Daoy (cell line): ENCODE measurements at regions not wholly inside any gene's neighbourhood (a gene's known extent, or its start where the extent isn't known, plus 50 kb on each side); places are given as distances from the start of the nearest gene placed in this dataset.
"Not testable (repeated sequence)": the region's sequence is repeated elsewhere in the genome, so short reads cannot be mapped to it uniquely, and the experiment has no call there.

Experiments
- DNase-seq: peaks from one replicate; pipeline ENCODE4 v3.0.0-alpha.2; 2015; ENCODE audit warnings: low read depth

DNA sequence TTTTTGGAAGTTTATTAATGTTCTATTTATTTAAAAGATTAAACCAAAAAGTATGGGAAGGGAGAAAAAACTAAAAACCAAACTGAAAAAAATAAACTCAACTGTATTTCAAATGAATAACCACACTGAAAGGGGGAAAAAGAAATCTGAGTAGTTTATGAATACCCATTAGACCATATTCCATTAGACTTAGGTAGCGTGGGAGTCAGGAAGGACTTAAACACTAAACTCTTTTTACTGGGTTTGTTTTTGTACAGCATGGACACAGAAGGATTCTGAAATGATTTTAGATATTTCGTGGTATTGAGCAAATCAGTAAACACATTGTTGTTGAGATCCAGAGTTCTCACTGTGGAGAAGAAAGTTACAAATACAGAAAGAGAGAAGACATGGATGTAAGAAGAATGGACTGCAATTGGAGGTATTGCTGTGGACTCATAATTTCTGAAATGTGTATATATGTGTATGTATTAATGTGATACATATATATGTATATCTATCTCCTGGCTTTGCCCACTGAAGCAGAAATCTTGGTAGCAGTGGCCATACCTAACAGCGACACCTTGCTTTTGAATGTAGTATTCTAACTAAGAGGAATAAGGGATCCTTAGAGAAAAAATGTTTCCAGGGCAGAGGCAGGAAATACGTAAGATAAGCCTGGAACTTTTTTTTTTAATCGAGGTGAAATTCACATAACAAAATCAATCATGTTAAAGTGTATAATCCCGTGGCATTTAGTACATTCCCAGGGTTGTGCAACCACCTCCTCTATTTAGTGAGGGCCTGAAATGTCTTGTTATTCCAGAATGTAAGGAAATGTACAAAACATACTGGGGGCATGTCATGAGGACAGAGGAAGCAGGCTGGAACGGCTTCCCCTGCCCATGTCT lies 228.8 kb downstream of the SMARCA2 start:
- no peak for DNase-seq

DNA sequence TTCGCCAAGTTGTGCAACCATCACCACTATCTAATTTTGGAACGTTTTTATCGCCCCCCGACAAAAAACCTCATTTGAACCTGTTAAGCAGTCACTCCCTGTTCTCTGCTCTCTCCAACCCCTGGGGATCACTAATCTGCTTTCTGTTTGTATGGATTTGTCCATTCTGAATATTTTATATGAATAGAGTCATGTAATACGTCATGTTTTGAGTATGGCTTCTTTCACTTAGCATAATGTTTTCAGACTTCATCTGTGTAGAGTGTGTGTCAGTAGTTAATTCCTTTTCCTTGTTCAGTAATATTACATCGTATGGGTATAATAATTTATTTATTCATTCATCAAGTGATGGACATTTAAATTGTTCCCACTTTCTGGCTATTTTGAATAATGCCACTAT lies 232.2 kb downstream of the SMARCA2 start:
- no peak for DNase-seq

DNA sequence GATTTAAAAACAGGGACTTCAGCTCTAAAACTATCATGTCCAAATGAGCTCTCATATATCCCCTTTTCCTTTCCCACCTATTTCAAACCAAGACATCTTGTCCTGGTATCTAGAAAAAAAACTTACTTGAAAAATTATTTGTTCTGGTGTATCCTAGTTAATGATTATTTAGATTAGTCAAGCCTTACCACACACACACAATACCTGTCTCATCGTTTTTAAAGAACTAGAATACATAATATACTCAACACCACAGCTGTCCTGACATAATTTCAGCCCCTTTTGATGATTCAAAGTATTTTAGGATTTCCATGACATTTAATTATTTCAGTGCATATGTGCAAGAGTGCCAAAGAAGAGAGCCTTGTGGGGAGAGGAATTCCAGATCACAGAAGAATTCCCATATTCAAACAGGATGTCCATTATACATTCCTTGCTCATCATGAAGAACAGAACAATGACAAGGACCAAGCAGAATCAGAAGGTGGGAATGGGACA lies 233.7 kb downstream of the SMARCA2 start:
- no peak for DNase-seq

DNA sequence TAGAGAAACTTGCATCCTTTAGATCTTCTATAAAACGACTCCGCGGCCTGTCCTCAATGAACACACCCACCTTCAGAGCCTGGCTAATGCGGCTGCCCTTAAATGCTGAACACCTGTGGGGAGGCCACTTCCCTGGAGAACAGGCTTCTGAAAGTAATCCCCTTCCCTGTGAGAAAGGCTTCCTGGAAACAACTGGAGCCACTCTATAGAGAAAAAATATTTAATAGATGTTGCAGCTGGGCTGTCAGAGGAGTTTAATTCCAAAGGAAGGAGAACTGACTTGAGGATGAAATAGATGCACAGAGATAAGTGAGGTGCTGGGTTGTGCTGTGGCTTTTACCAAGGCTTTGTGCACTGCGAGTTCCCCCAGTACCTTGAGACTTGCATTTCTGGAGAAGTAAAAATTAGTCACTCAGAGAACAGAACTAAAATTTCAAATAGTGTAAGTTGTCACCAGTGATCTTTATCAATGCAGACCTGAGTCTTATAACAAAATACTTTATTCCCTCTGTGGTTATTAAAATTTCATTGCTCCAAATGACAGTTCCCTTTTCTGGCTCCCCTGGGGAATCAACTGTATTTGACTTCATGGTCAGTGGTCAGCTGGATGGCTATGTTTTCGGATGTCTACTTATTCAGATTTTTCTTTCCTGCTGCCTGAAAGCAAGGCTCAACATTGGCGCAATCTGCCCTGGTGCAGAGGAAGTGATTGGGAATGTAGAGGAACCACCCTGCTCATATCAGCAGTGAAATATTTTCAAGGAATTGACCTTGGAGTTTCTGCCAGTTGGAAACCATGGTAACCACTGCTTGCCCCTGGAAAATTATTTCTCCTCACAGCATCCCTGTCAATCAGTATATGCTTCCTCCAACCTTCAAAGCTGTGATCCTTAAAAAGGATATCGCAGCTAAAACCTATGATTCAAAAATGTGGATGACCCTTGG lies 238.8 kb downstream of the SMARCA2 start:
- no peak for DNase-seq

DNA sequence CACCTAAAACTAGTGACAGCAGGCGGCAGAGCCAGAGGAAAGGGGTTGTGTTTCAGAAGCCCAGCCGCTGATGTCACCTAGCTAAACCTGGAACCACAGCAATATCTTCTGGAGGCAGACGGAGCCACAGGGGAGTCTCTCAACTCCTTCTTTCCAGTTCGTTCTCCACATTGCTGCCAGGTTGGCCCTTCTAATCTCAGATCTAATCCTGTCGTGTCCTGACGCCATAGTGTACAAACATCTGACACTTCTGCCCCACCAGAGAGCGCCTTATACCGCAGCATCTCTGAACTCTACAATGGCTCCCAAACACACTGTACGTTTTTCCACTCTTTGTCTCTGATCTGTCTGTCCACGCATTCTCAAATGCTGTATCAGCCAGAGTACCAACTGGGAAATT lies 240.0 kb downstream of the SMARCA2 start:
- DNase-seq = peak; percentile 34

DNA sequence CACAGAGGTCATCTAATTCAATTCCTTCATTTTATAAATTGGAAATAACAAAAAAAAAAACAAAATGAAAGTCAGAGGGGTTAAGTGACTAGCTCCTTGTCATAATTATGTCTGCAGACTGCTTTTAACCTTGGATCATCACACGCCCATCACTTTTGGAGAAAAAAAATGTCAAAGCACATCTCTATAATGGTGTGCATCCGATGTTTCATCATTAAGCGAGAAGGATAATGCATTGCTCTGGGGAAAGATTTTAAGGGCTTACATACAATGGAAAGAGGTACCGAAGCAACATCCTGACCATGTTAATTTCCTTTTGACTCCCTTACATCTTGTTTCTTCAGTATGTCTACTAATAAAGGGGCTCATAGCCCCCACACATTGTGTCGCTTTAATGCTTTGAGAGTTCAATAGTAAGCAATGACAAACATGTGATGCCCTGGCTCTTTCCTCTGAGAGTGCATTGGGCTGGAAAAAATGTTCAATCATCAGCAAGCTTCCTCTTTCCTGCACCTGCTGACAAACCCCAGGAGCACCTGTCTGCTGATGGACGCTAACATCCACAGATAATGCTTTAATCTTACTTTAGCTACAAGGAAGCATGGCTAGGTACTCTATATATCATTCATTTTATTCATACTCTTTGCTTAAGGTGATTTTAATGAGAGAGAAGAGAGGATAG lies 242.2 kb downstream of the SMARCA2 start:
- no peak for DNase-seq

DNA sequence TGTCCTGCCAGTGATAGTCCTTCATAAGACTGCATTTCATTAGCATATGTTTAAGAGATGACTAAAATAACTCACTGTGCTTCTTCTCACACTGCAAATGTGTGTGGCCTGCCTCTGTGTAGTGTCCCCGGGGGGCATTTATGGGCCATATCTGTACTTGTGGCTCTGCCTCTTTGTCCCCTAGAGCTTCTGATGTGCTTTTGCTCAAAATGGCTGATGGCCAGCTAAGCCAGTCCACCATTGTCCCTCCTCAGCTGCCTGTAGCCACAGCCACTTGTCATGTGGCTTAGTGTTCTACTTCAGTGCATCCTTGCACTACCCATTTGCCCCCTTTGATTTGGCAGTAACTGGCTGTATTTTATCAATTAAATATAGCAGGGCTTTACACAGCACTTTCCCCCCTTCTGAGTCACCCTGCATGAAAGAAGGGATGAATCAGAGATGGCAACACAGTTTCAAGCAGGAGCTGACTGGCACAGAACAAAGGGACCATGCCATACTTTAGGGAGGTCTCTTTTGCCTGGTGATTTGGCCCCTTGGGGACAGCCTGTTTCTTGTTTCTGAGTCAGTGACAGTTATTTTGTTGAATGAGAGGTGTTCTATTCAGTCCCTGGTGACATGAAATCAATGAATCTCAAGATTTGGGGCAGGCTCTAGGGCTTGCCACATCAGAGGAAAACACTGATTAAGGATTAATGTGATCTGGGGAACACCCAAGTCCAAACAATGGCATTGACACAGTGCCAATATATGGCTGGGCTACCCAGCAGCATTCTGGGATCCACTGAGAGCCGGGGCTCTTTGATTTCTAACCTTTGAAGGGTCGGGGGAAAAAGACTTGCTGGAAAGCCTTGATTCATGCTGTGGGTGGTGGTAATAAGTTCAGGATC lies 245.5 kb downstream of the SMARCA2 start:
- DNase-seq = peak; percentile 88

DNA sequence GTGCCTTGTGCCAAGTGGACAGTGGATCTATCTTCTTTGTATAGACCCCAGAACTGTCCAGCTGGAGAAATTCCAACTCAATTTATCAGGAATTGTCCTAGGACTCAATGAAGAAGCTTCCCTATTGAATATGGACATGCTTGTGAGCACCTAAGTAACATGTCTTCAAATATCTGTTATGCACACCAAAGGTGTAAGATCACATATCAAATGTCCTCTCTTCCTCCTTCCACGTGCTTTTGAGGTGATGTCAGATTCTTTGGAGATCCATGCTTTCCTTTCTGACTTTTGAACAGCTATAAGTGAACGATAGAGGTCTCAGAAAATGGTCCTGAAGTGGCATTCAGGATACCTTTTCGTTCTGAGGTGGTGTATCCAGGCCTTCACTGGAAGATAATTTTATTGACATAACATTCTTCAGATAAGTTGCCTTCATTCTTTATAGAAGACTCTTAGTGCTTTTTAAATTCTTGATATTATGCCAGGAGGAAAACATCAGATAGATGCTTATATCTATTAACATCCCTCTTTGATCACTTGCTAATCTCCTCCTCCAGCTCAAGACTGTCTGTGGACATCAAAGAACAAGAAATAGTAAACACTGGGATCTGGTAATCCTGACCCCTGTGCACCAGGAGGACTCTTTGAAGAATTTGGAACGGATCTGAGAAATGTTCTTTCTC lies 246.4 kb downstream of the SMARCA2 start:
- no peak for DNase-seq

DNA sequence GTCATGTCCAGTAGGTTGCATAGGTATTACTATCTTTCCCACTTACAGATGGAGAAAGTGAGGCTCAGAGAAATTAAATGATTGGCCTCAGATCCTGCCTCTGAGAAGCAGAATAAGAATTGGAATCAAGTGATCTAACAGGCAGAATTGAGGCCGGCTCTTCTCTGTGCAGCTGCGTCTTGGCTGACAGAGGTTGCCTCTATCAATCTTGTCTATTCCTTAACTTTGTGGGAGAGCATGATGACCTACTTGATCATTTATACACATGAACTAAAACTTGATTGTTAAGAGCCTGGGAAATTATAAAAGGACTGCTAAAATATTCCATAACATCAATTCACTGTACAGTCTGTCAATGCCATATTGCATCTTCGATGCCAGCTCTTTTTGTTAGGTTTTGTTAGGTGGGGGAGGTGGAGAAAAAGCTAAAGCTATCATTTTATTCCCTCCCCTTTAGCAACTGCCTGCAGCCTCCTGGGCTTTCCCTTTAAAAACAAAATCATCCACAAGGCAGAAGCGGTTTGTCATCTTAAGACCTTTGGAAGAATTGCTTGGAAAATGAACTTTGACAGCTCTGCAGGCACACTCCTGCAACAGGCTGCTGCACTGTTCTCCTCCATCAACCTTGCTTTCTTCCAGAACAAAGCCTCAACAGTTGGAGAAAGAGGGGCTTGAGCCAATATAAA lies 247.4 kb downstream of the SMARCA2 start:
- DNase-seq = no peak

DNA sequence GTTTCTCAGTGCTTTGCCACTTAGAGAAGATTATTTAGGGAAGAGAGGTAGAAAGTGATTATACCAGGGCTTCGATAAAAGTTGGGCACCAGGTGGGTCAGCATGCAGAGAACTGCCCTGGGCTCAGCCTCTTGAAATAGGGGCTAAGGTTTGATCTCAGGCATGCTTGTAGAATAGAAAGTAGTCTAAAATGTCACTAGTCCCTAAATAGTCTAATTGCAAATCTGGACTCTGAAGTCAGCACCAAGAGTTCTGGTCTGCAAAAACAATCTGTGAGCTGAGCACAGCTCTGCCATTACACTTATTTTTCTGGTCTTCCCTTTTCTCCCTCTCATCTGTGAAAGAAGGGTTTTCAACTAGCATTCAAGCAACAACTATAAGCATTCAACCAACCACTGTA lies 248.0 kb downstream of the SMARCA2 start:
- no peak for DNase-seq

DNA sequence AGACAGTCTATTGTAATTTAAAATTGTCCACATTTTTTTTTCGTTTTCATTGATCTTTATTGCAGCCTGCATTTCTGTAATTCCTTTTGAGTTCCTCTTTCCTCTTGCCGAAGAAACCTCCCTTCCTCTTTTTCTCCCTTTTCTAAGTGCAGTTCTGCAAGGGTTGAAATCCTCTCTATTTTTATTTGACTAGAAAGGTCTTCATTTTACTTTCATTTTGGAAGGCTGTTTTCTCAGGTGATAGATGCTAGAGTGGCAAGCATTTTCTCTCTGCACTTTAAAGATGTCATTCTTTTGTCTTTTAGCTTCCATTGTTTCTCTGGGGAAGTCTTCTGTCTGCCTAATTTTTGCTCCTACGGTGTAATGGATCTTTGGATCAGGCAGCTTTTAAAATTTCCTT lies 248.5 kb downstream of the SMARCA2 start:
- DNase-seq = no peak

DNA sequence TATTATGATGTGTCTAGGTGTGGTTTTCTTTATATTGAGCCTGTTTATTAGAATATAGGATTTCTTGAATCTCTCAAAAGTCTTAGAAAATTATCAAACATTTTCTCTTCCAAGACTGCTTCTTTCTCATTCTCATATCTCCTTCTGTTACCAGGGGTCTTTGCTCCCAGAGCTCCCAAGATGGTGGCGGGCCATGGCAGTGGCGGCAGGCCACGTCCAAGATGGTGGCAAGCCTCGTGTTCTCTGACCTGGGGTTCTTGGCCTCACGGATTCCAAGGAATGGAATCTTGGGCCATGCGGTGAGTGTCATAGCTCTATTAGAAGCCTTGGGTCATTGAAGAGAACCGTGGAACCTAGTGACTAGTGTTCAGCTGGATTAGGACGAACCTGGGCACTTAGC lies 248.9 kb downstream of the SMARCA2 start:
- DNase-seq = no peak

DNA sequence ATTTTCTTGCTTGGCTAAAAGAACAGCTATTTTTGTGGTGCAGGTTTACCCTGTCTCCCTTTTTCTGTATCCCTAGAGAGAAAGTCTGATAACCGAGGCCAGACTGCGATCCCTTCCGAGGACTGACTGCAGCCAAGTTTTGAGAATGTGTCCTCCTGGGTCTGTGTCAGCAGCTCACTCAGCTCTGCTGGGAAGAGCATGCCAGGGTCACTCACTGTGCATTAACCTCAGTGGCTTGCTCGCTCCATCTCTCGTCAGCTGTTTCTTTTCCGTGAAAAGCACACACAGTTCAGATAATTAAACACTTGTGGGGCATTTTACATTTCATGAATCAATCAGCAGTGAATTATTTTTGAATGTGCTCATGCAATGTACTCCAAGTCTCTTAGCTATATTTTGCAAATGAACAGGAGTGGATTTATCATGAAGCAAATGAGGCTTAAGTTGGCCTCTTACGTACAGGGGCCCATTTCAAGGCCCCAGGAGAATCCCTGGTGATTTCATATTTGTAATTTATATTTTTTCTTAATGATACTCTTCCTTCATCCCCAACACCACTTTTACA lies 252.1 kb downstream of the SMARCA2 start:
- no peak for DNase-seq

DNA sequence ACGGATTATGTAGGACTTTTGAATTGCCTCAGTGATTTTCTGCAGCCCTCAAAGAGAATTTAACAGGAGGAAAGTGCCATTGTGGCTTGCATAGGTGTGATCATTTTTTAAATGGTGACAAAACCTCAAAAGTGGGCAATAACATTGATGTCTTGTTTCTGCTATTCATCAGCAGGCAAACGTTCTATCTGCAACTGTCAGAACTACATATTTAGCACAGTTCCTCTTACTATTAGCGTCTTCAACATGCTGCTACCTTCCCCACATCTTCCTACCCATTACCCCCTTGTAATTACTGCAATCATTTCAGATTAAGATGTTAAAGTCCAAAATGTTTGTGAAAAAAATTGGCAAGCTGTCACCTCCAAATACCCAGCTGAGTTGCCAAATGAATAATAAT lies 254.6 kb downstream of the SMARCA2 start:
- no peak for DNase-seq

DNA sequence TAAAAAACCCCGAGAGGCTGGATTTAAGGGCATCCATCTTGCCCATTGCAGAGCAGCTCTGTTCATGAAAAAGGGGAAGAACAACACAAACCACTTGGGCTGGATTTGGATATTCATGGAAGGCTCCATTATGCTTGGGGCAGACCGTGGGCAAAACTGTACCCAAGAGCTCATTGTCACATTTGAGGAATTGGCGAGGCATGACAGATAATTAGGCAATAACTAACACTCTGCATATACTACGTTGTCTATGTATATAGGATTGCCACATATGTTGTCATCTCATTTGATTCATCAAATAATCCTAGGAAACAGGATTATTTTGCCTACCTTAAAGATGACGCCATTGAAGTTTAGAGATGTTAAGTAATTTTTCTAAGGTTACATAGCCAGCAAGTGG lies 255.4 kb downstream of the SMARCA2 start:
- no peak for DNase-seq

DNA sequence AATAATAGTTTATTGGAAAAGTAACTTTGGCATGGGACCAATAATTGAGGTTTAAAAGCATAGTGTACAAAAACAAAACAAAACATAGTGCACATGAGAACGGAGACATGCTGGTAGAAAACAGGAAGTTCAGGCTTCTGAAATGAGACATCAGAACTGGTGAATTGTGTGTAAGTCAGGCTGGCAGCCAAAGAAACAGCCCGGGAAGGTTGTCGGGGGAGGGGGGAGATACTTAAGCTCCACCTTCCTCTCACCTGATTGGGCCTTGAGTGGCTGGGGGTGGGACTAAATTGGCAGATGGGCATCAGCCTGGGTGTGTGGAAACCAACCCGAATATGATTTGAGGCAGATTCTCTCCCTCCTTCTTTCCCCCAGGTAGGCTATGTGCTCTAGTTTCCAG lies 256.3 kb downstream of the SMARCA2 start:
- peak; percentile 76 for DNase-seq

DNA sequence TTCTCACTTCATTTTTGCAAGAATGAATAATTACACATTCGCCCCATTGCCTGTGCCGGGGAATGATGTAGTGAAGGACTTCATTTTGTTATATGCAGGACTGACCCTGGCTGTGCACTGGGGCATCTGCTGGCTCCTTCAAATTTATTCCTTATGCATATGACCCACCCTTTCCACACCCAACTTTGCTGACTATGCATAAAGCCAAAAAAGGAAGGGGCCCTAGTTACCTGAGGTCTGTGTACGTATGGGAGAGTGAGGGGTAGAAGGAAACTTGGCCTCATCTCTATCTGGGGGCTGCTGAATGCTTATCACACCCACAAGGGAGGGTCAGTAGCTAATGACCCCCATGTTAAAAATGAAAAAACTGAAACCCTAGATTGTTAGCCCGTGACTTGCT lies 259.6 kb downstream of the SMARCA2 start:
- DNase-seq = no peak

DNA sequence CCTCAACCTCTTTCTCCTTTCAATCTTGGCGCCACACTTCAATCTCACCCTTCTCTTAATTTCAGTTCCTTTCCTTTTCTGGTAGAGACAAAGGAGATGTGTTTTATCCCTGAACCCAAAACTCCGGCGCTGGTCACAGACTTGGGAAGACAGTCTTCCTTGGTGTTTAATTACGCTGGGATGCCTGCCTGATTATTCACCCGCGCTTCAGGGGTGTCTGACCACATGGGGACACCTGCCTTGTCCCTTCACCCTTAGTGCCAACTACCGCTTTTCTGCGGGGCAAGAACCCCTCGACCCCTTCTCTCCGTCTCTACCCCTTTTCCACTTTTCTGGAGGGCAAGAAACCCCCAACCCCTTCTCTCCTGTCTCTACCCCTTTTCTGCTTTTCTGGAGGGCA lies 261.1 kb downstream of the SMARCA2 start:
- no peak for DNase-seq

DNA sequence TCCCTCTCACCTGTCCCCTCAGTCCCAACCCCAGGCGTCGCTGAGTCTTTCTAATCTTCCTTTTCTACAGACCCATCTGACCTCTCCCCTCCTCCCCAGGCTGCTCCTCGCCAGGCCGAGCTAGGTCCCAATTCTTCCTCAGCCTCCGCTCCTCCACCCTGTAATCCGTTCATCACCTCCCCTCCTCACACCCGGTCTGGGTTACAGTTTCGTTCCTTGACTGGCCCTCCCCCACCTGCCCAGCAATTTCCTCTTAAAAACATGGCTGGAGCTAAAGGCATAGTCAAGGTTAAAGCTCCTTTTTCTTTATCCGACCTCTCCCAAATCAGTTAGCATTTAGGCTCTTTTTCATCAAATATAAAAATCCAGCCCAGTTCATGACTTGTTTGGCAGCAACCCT lies 262.0 kb downstream of the SMARCA2 start:
- DNase-seq = not testable (repeated sequence)
